T47D (cell line): ENCODE measurements at regions not wholly inside any gene's neighbourhood (a gene's known extent, or its start where the extent isn't known, plus 50 kb on each side); places are given as distances from the start of the nearest gene placed in this dataset.
"Not testable (repeated sequence)": the region's sequence is repeated elsewhere in the genome, so short reads cannot be mapped to it uniquely, and the experiment has no call there.

Source experiments
- DNase-seq, 2 experiments: peaks; one replicate each; pipeline versions ENCODE4 v3.0.0 to v3.0.0-alpha.2; 2011 to 2012; ENCODE audit warnings: low read depth in 1 of 2, low spot score in 1 of 2
- JUND ChIP-seq: IDR thresholded peaks from 2 replicates; pipeline ENCODE4 v1.6.1; 2012; ENCODE audit warnings: low read depth
- in situ Hi-C: cut with HindIII; loops from 2 replicates; pipeline ENCODE4 v1.10.0; 2016; ENCODE audit warnings: low sequenced_read_pairs, low pct_unique_long_range_greater_than_20kb

DNA sequence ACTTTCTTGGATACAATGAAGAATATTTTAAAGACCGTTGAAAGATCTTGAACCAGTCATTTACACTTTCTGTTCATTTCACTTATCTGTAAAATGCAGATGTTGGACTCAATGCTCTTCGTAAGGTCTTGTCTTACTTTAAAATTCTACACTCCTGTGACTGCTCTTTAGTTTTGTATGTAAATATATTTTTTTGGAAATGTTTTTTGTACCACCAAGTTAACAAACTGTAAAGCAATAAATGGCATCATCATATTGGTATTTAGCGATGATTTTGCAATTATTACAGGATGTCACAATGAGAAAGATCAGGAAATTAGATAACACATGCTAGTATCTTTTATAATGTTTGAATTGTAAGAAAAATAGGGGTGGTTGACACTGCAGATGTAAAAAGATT, 80.8 kb upstream of the GNAQ start:
- no peak for TF ChIP-seq JUND
- in situ Hi-C loops: no loop called here

DNA sequence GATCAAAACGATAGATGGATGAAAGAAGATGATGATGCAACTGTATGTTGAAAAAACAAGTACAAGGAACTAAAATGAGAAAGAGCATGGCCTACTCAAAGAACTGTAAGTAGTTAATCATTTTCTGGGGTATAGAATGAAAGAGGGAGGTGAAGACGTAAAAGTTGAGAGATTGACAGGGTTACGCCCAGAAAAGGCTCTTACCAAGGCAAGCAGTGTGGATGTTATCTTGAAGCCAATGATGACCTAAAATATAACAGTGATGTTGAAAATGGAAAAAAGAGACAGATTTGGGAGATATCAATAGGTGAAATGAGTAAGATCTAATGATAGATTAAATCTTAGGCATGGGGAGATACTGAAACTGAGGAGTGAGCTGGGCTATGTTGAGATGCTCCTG, 80.4 kb upstream of the GNAQ start:
- DNase-seq: no peak
- no peak for TF ChIP-seq JUND
- in situ Hi-C loops: no loop called here

More for the DNA sequence above, 80.8 kb upstream of the GNAQ start:
- no peak for DNase-seq

DNA sequence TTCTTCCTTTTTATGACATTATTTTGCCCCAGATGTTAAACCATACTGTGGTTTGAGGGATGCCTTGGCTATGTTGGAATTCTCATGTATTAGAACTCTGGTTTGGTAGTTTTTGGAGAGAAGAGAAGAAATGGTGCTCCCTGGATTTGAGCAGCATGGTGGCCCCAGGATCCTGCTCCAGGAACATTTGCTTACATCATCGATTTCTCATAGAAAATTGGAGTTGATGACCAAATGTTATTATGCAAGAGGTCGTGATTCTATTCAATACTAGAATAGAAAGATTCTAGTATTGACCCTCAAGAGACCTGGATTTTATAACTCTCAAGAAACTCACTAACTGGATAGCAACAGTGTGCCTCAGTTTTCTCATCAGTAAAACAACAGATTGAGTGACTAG, 77.5 kb upstream of the GNAQ start:
- no peak for DNase-seq
- in situ Hi-C loops: no loop called here
- no peak for TF ChIP-seq JUND

DNA sequence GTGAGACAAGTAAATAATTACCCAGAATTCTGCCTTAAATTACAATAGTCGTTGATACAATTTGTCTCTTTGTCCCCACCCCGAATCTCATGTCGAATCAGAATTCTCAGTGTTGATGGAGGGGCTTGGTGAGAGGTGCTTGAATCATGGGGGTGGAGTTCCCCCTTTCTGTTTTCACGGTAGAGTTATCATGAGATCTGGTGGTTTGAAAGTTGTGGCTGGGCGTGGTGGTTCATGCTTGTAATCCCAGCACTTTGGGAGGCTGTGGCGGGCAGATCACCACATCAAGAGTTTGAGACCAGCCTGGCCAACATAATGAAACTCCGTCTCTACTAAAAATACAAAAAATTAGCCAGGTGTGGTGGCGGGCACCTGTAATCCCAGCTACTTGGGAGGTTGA, 75.0 kb upstream of the GNAQ start:
- DNase-seq, in situ Hi-C loops: not testable (repeated sequence)

- in situ Hi-C loops: no loop called here
- no peak for DNase-seq
- TF ChIP-seq JUND: no peak
Measured at GRCh38 chr9:78103971-78104433, 72.4 kb upstream of the GNAQ start.

GRCh38 chr9:78101247-78101646, 69.6 kb upstream of the GNAQ start:
- TF ChIP-seq JUND: no peak
- no peak for DNase-seq
- in situ Hi-C loops: no loop called here

GRCh38 chr9:78097541-78097940, 65.9 kb upstream of the GNAQ start:
- DNase-seq: no peak
- TF ChIP-seq JUND: no peak
- in situ Hi-C loops: no loop called here

- TF ChIP-seq JUND: no peak
- DNase-seq: no peak
- in situ Hi-C loops: no loop called here
Measured at GRCh38 chr9:78091731-78092130, 60.1 kb upstream of the GNAQ start.

GRCh38 chr9:78089111-78089510, 57.5 kb upstream of the GNAQ start:
- no peak for TF ChIP-seq JUND
- no peak for DNase-seq
- in situ Hi-C loops: no loop called here

- DNase-seq, in situ Hi-C loops: not testable (repeated sequence)
Measured at GRCh38 chr9:78088190-78088589, 56.6 kb upstream of the GNAQ start.
